Osteocyte (in vitro differentiated cells): ENCODE measurements at regions not wholly inside any gene's neighbourhood (a gene's known extent, or its start where the extent isn't known, plus 50 kb on each side); places are given as distances from the start of the nearest gene placed in this dataset.

ENCODE experiments used
- DNase-seq: peaks from one replicate; pipeline ENCODE4 v3.0.0; 2021; ENCODE audit warnings: mixed read lengths; ENCODE audit not compliant: unreplicated experiment; ENCODE audit errors: extremely low spot score
- H3K27ac Mint-ChIP-seq: one replicate; pipeline ENCODE4 v1.8.0; 2021; ENCODE audit warnings: mild to moderate bottlenecking, mixed read lengths; ENCODE audit not compliant: unreplicated experiment
- H3K27me3 Mint-ChIP-seq: one replicate; pipeline ENCODE4 v1.8.0; 2021; ENCODE audit warnings: mixed read lengths; ENCODE audit not compliant: unreplicated experiment
- H3K36me3 Mint-ChIP-seq: one replicate; pipeline ENCODE4 v1.8.0; 2021; ENCODE audit warnings: mixed read lengths; ENCODE audit not compliant: unreplicated experiment
- H3K4me1 Mint-ChIP-seq: one replicate; pipeline ENCODE4 v1.8.0; 2021; ENCODE audit warnings: mixed read lengths; ENCODE audit not compliant: unreplicated experiment
- H3K4me3 Mint-ChIP-seq: one replicate; pipeline ENCODE4 v1.8.0; 2021; ENCODE audit warnings: mild to moderate bottlenecking, moderate library complexity, mixed read lengths; ENCODE audit not compliant: unreplicated experiment
- H3K9me3 Mint-ChIP-seq: one replicate; pipeline ENCODE4 v1.8.0; 2021; ENCODE audit warnings: mixed read lengths; ENCODE audit not compliant: unreplicated experiment
- CTCF ChIP-seq: fragments of 200-600 bp; sonication (generic); IDR thresholded peaks from 2 replicates; pipeline ENCODE4 v1.5.0; 2021; ENCODE audit warnings: antibody characterized with exemption, mild to moderate bottlenecking, moderate library complexity

DNA sequence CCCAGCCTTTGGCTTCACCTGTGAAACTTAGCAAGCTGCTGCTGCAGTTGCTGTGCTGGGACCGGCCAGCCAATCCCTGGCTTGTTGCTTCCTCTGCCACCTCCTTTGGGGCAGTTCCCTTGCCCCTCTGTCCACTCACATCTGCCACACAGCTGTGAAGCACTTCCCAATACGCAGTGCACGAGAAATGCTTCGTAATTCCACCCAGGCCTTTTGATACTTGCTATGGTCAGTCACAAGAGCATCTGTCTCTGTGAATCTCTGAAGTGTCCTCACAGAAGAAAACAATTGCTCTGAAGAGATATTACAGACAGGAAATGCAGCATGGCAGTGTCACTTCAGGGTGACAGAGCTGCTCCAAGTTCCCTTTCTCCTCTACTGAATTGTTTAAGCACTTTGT, 208.5 kb downstream of the PTEN start:
- DNase-seq = no peak
- peaks cover 13% of the 10 kb centered on the region for H3K4me1 Mint-ChIP-seq
- H3K27ac Mint-ChIP-seq = no peak overlapping the region
- no peak overlapping the region for H3K4me3 Mint-ChIP-seq
- no peaks in the 10 kb centered on the region for H3K9me3 Mint-ChIP-seq
- no peak for TF ChIP-seq CTCF
- H3K36me3 Mint-ChIP-seq = no peaks in the 10 kb centered on the region
- no peaks in the 10 kb centered on the region for H3K27me3 Mint-ChIP-seq

- no peak for DNase-seq
- Mint-ChIP-seq H3K4me1 (peaks cover 13% of the 10 kb centered on the region), H3K4me3 (no peak overlapping the region), H3K27ac (no peak overlapping the region), H3K27me3 (no peaks in the 10 kb centered on the region), H3K9me3 (no peaks in the 10 kb centered on the region), H3K36me3 (no peaks in the 10 kb centered on the region)
- no peak for TF ChIP-seq CTCF
Measured at GRCh38 chr10:88073682-88074081, 210.3 kb downstream of the PTEN start.

GRCh38 chr10:88074971-88075370, 211.5 kb downstream of the PTEN start:
- TF ChIP-seq CTCF = no peak
- Mint-ChIP-seq H3K36me3 (no peaks in the 10 kb centered on the region), H3K4me1 (peaks cover 16% of the 10 kb centered on the region), H3K27ac (no peak overlapping the region), H3K4me3 (no peak overlapping the region), H3K27me3 (no peaks in the 10 kb centered on the region), H3K9me3 (no peaks in the 10 kb centered on the region)
- DNase-seq = no peak

- Mint-ChIP-seq H3K27me3 (no peaks in the 10 kb centered on the region), H3K4me3 (no peak overlapping the region), H3K4me1 (peaks cover 11% of the 10 kb centered on the region), H3K27ac (no peak overlapping the region), H3K9me3 (no peaks in the 10 kb centered on the region), H3K36me3 (no peaks in the 10 kb centered on the region)
- no peak for DNase-seq
- TF ChIP-seq CTCF = no peak
Measured at GRCh38 chr10:88076027-88076880, 212.8 kb downstream of the PTEN start.

DNA sequence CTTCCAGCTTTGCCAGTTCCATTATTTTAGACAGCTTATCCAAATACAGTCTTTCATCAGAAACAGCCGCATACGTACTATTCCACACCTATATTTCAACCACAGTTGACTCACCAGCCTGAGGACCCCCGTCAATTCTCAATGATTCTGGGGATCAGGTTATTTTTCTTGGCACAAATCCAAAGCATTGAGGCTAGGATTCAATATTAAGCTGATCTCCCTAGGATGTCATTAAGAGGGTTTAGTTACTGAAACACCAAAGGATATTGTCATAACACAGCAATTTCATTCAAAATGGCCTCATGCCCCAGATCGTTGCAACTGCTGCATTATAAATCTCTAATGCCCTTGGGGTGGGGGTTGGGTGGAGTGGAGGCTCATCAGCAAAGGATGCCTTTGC, 214.6 kb downstream of the PTEN start:
- no peaks in the 10 kb centered on the region for H3K9me3 Mint-ChIP-seq
- DNase-seq = no peak
- peaks cover 18% of the 10 kb centered on the region for H3K4me1 Mint-ChIP-seq
- H3K36me3 Mint-ChIP-seq = no peaks in the 10 kb centered on the region
- TF ChIP-seq CTCF = no peak
- H3K27me3 Mint-ChIP-seq = no peaks in the 10 kb centered on the region
- H3K27ac Mint-ChIP-seq = no peak overlapping the region
- H3K4me3 Mint-ChIP-seq = no peak overlapping the region
